ENCODE measurements at regions not wholly inside any gene's neighbourhood (a gene's known extent, or its start where the extent isn't known, plus 50 kb on each side); places are given as distances from the start of the nearest gene placed in this dataset.

- TF ChIP-seq CTCF (conservative IDR thresholded peaks at IDR 0.05 in 1 of 2, IDR thresholded peaks at IDR 0.05 in 1 of 2; ENCODE audit: low read depth in 1 of 2, low read length in 2 of 2) = no peak
- TF ChIP-seq EZH2 (IDR thresholded peaks at IDR 0.05; ENCODE audit: low read length, missing control alignments) = no peak
- Histone ChIP-seq H3K9me3 (ENCODE audit: control insufficient read depth, insufficient read depth, low read depth, low read length) (no peaks in the 10 kb centered on the region), H3K9ac (ENCODE audit: insufficient read depth, low read length) (no peak overlapping the region), H3K27ac (ENCODE audit: insufficient read depth, low read length) (no peak overlapping the region), H3K4me1 (ENCODE audit: control insufficient read depth, extremely low read depth, insufficient read depth, low read length) (no peaks in the 10 kb centered on the region), H2AFZ (ENCODE audit: low read length) (no peak overlapping the region), H3K4me3 (replicated peaks in 1 of 4; ENCODE audit: control extremely low read depth in 1 of 4, insufficient read depth in 1 of 4, low read depth in 3 of 4, low read length in 4 of 4) (no peak overlapping the region), H3K27me3 (ENCODE audit: control insufficient read depth, insufficient read depth, low read length) (no peaks in the 10 kb centered on the region), H4K20me1 (ENCODE audit: control insufficient read depth, extremely low read depth, insufficient read depth, low read length) (no peaks in the 10 kb centered on the region), H3K79me2 (ENCODE audit: control insufficient read depth, insufficient read depth, low read length) (no peaks in the 10 kb centered on the region), H3K4me2 (ENCODE audit: extremely low read depth, insufficient read depth, low read length) (no peak overlapping the region), H3K36me3 (ENCODE audit: control insufficient read depth, insufficient read depth, low read length) (no peaks in the 10 kb centered on the region)
- no peak for DNase-seq (ENCODE audit: low read depth in 2 of 2)
Measured at GRCh38 chr13:103973740-103974139, 907.5 kb upstream of the SLC10A2 start.

- no peaks in the 10 kb centered on the region for H3K27me3 ChIP-seq (ENCODE audit: control insufficient read depth, insufficient read depth, low read length)
- no peak for TF ChIP-seq EZH2 (IDR thresholded peaks at IDR 0.05; ENCODE audit: low read length, missing control alignments)
- TF ChIP-seq CTCF (conservative IDR thresholded peaks at IDR 0.05 in 1 of 2, IDR thresholded peaks at IDR 0.05 in 1 of 2; ENCODE audit: low read depth in 1 of 2, low read length in 2 of 2) = no peak
- H3K4me3 ChIP-seq (replicated peaks in 1 of 4; ENCODE audit: control extremely low read depth in 1 of 4, insufficient read depth in 1 of 4, low read depth in 3 of 4, low read length in 4 of 4) = no peak overlapping the region
- no peaks in the 10 kb centered on the region for H3K36me3 ChIP-seq (ENCODE audit: control insufficient read depth, insufficient read depth, low read length)
- no peak overlapping the region for H3K27ac ChIP-seq (ENCODE audit: insufficient read depth, low read length)
- no peaks in the 10 kb centered on the region for H4K20me1 ChIP-seq (ENCODE audit: control insufficient read depth, extremely low read depth, insufficient read depth, low read length)
- no peaks in the 10 kb centered on the region for H3K4me1 ChIP-seq (ENCODE audit: control insufficient read depth, extremely low read depth, insufficient read depth, low read length)
- no peak overlapping the region for H3K4me2 ChIP-seq (ENCODE audit: extremely low read depth, insufficient read depth, low read length)
- DNase-seq (ENCODE audit: low read depth in 2 of 2) = no peak
- H3K9me3 ChIP-seq (ENCODE audit: control insufficient read depth, insufficient read depth, low read depth, low read length) = no peaks in the 10 kb centered on the region
- H3K79me2 ChIP-seq (ENCODE audit: control insufficient read depth, insufficient read depth, low read length) = no peaks in the 10 kb centered on the region
- H2AFZ ChIP-seq (ENCODE audit: low read length) = no peak overlapping the region
- no peak overlapping the region for H3K9ac ChIP-seq (ENCODE audit: insufficient read depth, low read length)
Measured at GRCh38 chr13:103969520-103970050, 903.4 kb upstream of the SLC10A2 start.

- H2AFZ ChIP-seq (ENCODE audit: low read length) = no peak overlapping the region
- H3K27ac ChIP-seq (ENCODE audit: insufficient read depth, low read length) = no peak overlapping the region
- H3K4me3 ChIP-seq (replicated peaks in 1 of 4; ENCODE audit: control extremely low read depth in 1 of 4, insufficient read depth in 1 of 4, low read depth in 3 of 4, low read length in 4 of 4) = no peak overlapping the region
Measured at GRCh38 chr13:103965506-103966243, 899.5 kb upstream of the SLC10A2 start.

More at GRCh38 chr13:103965506-103966243, 899.5 kb upstream of the SLC10A2 start:
- H4K20me1 ChIP-seq (ENCODE audit: control insufficient read depth, extremely low read depth, insufficient read depth, low read length) = no peaks in the 10 kb centered on the region
- H3K27me3 ChIP-seq (ENCODE audit: control insufficient read depth, insufficient read depth, low read length) = no peaks in the 10 kb centered on the region
- no peaks in the 10 kb centered on the region for H3K36me3 ChIP-seq (ENCODE audit: control insufficient read depth, insufficient read depth, low read length)
- no peak overlapping the region for H3K4me2 ChIP-seq (ENCODE audit: extremely low read depth, insufficient read depth, low read length)
- H3K79me2 ChIP-seq (ENCODE audit: control insufficient read depth, insufficient read depth, low read length) = no peaks in the 10 kb centered on the region
- no peak for TF ChIP-seq EZH2 (IDR thresholded peaks at IDR 0.05; ENCODE audit: low read length, missing control alignments)
- TF ChIP-seq CTCF (conservative IDR thresholded peaks at IDR 0.05 in 1 of 2, IDR thresholded peaks at IDR 0.05 in 1 of 2; ENCODE audit: low read depth in 1 of 2, low read length in 2 of 2) = no peak
- H3K9me3 ChIP-seq (ENCODE audit: control insufficient read depth, insufficient read depth, low read depth, low read length) = no peaks in the 10 kb centered on the region
- H3K4me1 ChIP-seq (ENCODE audit: control insufficient read depth, extremely low read depth, insufficient read depth, low read length) = no peaks in the 10 kb centered on the region
- H3K9ac ChIP-seq (ENCODE audit: insufficient read depth, low read length) = no peak overlapping the region
- no peak for DNase-seq (ENCODE audit: low read depth in 2 of 2)
